NCI-H345 (cell line): ENCODE measurements at regions not wholly inside any gene's neighbourhood (a gene's known extent, or its start where the extent isn't known, plus 50 kb on each side); places are given as distances from the start of the nearest gene placed in this dataset.
"Not testable (repeated sequence)": the region's sequence is repeated elsewhere in the genome, so short reads cannot be mapped to it uniquely, and the experiment has no call there.

Experiments
- DNase-seq: peaks from one replicate; lab custom pipeline; 2025; lab: John Stamatoyannopoulos, UW

DNA sequence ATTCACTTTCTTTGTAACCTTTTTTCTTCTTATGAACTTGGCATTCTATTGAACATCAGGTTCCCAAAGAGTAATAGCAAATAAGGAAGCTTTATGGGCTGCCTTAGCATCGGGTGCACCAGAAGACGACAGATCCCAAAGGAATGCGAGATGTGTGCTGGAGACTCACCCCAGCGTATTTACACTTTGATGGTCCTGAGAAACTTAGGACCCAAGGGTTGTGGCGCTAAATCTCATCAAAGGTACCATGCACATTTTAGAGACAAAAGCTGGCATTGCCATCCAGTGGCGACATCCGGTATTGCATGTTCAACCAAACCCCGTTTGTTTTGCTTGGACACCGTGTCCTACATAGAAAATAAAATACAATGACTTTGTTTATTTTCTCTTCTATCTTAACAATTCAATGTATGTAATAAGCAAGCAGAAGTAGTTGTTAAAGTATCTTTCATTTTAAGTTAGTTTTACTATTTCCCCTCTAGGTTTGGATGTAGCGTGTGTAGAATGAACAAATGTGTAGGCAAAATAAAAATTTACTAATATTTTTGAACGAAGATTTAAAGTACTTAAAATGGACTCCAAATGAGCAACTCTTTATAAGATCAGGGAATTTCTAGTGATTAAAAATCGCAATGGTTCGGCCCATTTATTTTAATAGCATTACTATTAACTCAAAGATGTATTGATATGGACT, 1154.8 kb downstream of the GATA3 start:
- peak; percentile 24 for DNase-seq

DNA sequence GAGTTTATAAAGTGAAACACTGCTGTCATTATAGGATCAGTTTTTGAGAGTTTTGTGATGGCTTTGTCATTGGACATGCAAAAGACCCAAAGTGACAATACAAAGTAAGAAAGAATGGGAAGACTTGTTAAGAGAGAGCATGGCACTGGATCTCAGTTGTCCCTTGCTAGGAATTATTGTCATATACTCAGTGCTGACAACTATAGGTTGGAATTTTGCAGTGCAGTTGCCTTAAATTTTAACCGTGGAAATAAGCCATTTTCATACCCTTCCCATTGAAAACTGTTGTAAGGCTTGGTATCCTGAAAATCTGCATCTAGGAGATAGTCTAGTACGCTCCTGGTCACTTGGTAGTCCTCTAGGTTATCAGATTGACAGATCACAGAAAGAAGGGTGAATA, 1156.7 kb downstream of the GATA3 start:
- DNase-seq = no peak

DNA sequence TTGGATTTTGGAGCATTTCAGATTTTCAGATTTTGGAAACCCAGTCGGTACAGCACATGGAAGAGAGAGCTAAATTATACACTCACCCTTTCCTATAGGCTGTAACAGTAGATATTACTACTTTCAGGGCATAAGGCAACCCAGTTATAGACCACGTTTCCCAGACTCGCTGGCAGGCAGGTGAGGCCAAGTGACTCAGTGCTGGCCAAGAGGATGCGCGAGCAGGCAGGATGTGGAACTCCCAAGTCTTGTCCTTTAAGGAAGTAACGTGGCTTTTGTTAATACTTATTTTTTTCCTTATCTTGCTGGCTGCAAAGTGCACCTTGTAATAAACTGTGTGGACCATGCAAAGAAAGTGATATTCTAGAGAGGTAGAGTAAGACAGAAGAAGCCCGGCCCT, 1160.1 kb downstream of the GATA3 start:
- no peak for DNase-seq

DNA sequence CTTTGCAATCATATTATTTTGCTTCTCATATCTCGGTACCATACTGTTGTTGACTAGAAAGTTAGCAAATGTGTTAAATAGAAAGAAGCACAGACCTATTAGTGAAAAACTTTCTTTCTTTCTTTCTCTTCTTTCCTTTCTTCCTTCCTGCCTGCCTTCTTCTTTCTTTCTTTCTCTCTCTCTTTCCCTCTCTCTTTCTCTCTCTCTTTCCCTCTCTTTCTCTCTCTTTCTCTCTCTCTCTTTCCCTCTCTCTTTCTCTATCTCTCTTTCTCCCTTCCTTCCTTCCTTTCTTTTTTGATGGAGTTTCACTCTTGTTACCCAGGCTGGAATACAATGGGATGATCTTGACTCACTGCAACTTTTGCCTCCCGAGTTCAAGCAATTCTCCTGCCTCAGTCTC, 1160.6 kb downstream of the GATA3 start:
- no peak for DNase-seq

DNA sequence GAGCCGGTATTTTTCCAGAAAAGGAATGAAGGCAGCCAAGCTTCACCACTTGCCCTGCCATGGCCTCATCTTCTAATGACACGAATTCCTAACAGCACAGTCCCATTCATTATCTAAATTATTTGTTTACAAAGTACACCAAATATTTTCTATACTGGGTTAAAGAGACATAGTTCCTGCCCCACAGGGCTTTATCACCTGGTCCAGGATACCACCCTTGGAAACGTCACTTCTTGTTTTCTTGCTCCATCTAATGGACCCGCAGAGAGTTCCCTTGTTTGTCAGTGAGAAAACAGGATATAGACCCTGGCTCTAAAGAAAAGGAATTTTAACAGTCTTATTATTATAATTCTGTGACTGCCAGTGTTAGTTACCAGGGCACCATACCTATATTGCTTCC, 1165.4 kb downstream of the GATA3 start:
- DNase-seq = no peak

DNA sequence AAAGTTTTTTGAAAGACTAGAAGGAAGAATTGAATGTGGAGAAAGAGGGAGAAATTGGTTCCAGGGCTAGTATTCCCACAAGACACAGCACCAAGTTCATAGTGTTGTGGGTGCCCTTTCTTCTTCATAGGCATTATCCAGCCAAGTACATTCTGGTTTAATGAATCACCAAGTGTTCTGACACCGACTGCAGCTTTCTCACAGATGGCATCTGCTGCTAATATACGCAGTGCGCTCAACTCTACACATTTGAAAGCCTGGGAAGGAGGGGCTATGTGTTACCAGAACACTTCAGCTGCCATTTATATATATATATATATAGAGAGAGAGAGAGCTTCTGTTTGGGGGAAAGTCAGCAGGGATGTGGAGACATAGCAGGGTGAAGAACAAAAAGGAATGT, 1168.4 kb downstream of the GATA3 start:
- DNase-seq = no peak

DNA sequence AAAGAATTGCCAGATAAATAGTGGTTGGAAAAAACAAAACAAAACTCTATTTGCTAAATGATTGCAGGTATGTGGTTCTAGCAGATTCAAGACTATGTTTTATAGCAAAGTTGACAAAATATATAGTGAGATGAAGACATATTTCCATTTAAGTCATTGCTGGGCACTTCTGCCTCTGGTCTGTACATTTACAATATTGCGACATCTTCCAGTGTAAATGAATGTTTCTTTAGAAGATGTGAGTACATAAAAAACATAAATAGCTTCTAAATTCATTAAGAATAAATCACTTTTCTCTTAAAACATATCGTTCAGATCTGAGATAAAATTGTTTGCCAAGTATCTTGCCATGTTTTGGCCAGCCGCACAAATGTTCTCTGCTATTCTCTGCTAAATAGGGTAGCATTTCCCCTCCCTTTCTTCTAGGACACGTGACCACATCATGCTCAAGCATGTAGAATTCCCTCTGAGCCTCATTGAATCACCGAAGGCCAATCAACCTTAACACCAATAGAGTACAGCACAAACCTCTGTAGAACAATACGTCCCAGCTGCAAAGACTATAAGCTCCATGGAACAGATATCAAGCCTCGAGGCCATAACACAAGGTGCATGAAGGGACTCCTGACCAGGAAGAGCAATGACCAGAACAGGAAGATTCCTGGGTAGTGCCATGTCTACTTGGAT, 1173.3 kb downstream of the GATA3 start:
- DNase-seq = no peak

DNA sequence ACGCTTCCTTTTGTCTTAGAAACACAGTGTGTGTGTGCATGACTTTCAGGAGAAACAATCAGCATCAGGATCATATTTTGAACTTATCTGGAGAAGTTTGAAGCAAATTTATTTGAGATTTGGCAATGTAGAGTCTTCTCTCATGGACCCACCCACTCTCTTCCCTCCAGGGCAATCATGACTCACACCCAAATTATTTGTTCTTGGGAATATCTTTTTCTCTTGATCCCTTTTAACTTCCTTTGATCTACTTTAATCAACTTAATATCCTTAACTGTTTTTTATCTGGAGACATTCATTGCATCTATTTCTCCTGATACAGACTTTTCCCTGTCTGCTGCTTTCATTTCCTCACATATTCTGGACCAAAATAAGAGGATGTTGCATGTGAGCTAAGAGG, 1174.3 kb downstream of the GATA3 start:
- DNase-seq = no peak

DNA sequence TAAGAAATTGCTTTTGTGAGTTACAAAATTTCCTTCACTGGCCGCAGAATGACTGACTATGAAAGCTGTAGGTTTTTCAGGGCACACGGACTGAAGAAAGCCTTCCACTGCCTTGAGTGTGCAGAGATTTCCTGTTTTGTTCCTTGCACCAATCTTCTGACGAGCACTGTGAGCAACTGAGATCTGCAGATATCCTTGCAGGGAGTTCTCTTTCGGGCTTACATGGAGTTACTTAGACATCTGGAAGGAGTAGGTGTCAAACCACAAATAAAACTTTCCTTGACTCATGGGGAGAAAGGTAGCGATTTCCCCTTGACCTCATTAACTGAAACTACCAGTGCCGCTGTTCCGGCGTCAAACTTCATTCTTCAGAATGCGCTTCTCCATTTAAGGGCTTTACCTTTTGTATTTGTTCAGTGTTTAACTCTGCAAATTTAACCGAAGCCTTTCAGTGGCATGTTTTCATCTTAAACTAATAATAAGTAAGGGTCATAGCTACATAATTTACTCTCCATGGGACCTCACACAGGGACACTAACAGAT, 1175.3 kb downstream of the GATA3 start:
- no peak for DNase-seq

DNA sequence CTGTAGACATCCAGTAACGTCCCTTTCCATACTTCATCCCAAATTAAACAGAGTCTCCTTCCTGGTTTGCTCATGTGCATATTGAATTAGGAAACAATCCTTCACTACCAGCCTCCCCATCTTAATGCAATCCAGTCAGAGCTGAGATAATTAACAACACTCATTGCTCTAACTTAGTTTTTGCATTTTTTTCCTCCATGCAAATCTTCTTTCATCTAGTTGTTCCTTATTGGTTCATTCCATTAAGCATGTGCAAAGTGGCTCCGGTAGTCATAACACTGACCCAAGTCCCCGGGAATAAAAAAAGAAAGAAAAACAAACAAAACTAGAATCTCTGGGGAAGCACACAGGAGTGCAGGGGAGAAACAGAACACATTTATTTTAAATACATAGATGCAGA, 1176.1 kb downstream of the GATA3 start:
- no peak for DNase-seq

DNA sequence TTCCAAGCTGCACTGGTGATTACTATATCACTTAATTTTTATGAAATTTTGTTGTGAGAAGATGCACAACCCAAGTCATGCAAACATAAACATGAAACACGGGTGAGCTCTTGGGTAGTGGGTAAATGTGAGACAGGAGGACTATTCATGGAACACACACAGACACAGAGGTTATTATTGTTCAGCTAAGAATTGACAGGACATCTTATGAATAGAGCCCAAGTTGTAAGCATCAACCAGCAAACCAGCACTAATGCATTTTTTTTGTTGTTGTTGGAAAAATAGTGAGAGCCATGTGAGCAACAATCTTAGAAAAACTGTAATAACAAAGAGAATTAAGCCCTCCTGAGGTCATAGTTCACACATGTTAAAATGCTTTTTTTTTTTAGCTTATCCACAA, 1179.7 kb downstream of the GATA3 start:
- no peak for DNase-seq

DNA sequence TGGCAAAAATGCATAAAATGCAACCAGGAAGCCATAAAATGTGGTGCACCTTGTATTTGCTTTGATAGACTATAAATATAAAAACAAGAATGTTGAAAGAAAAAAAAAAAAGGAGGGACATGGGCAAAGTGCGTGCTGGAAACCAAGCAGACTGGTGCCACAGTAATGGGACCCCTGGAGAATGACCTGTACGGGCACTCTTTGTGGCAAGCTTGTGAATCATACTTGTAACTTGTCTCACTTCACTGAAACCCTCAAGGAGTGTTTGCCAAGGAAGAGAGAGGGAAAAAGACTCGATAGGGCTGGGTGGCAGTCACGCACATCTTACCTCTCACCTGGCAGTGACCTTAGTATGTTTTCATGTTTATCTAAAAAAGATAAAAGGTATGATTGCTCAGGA, 1183.6 kb downstream of the GATA3 start:
- no peak for DNase-seq

DNA sequence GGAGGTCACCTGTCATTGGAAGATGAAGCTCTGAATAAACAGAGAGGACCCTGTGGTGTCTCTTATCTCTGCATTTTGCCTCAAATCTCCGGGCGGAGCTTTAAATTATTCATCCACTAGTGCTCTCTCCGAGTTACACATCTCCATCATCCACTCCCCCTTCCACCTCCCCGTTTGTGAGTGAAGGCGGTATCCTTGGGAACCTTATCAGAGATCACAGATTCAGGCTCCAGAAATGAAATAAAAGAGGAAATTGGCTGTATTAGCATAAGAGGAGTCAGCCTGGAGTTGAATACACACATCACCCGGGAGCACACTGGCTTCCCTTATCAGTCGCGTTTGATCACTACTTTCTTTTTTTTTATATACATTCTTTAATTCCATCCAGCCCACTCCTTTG, 1184.8 kb downstream of the GATA3 start:
- no peak for DNase-seq

DNA sequence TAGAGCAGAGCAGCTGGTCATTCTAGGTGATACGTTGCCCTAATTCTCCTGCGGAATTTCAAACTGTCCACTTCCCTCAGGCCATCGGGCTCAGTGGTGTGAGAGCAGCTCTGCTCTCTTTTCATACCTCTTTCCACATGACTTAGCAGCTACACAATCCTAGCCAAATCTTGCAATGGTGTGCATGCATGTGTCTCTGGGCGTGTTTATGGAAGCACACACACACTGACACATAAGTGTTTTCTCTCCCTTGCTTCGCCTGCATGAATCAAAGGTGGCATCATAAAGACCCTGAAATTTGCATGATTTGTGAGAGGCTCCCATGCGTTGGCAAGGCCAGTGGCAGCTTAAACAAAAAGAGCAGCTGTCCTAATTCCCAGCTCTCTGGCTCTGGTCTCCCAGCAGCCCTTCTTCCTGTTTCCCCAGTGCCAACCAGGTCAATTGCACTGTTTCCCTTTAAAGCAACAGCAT, 1189.5 kb downstream of the GATA3 start:
- no peak for DNase-seq

DNA sequence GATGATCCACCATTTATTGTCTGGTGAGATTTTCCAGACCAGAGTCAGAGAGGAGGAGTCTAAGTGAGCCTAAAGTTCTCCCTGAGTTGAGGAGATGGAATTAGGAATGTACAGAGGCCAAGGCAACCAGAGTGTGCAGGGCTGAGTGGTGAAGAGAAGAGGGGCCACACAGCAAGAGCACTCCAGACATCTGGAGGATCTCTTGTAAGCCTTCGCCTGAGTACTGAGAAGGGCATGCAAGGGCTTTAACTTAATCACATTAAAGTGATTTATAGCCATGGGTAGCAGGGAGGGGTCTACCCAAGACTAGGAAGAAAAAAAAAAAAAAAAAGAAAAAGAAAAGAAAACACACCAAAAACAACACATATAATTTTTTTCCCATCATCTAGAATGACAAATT, 1190.4 kb downstream of the GATA3 start:
- DNase-seq = no peak

DNA sequence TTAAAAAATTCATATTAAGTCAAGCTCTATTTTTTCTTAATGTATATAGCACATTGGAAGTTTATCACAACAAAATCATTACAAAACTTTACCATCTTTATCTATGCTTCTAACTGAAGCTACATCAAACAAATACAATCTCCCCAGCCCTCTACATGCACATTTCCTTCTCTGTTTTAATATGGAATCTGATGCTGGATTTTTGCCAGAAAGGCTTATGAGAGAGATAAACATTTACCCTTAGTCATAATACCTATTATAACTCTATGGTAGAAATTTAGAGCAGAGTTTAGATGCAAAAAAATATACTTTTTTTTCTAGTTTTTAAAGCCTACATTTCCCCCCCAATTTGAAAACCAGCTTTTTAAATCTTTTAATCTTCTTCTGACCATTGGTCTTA, 1198.6 kb downstream of the GATA3 start:
- DNase-seq = no peak

DNA sequence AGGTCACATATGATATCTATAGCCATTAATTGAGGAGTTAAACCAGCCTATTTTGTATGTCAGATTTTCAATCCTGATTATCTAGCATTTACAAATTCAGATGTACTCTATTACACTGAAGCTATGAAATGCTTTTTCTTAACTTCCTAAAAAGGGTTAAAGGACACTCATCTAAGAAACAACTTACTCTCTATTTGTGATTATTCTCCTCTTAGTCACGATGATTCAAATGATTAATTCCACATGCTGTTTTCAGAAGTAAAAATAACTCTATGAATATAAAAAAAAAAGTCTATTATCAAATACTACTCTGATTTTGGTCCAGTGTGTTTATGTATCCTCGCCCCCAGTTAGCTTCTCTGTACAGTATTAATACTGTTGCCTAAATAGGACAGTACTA, 1199.9 kb downstream of the GATA3 start:
- DNase-seq = no peak

DNA sequence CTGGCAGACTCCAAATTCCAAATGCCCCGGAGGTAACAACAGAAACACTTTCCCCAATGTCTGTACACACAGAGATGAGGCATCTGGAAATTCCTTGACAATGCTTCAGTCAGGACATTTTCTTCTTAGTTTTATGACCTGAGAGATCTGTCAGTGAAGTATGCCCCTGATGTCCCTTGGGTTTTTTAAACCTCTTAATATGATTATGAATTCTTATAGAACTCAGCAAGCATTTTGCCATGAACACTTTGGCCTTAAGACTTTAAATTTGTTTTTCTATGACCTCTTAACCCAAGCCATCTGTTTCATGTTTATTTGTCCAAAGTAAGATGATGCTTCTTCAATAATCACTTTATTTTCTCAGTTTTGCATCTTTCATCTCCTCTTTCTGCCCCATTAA, 1206.2 kb downstream of the GATA3 start:
- no peak for DNase-seq

DNA sequence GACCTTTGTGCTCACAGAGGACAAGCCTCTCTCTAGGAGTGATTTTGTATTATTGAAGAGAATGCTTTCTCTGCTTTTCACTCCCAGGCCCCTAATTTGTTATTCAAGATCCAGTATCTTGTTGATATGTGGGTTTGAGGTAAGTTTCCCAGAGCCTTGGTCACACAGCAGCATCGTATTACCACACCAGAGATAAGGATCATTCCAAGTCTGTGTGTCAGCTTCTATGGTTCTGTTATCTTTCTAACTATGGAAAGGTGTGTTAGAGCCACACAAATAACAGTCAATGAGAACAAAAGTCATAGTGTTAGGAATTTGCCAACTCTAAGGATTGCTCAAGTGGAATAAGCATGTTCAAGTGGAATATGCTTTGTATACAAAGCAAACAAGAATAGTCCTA, 1208.3 kb downstream of the GATA3 start:
- no peak for DNase-seq

DNA sequence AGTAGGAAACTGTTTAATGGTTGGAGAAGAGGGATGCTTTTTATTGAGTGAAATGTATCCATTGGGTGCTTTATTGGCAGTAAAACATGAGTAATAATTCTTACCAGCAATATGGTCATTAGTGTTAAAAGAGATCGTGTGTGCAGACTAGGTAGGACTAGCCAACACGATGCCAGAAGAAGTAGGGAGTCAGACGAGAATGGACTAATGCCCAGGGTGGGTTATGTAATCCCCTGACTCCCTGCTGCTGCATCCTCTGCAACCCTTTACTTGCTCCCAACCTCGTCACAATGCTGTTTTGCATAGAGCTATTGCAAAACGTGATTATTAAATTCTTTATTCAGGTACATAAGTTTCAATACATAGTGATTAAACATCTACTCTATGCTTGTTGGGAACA, 1213.7 kb downstream of the GATA3 start:
- no peak for DNase-seq

DNA sequence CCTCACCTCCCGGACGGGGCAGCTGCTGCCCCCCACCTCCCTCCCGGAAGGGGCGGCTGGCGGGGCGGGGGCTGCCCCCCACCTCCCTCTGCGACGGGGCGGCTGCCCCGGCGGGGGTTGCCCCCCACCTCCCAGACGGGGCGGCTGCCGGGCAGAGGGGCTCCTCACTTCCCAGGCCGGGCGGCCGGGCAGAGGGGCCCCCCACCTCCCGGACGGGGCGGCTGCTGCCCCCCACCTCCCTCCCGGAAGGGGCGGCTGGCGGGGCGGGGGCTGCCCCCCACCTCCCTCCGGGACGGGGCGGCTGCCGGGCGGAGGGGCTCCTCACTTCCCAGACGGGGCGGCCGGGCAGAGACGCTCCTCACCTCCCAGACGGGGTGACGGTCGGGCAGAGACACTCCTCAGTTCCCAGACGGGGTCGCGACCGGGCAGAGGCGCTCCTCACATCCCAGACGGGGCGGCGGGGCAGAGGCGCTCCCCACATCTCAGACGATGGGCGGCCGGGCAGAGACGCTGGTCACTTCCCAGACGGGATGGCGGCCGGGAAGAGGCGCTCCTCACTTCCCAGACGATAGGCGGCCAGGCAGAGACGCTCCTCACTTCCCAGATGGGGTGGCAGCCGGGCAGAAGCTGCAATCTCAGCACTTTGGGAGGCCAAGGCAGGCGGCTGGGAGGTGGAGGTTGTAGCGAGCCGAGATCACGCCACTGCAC, 1218.8 kb downstream of the GATA3 start:
- not testable (repeated sequence) for DNase-seq

DNA sequence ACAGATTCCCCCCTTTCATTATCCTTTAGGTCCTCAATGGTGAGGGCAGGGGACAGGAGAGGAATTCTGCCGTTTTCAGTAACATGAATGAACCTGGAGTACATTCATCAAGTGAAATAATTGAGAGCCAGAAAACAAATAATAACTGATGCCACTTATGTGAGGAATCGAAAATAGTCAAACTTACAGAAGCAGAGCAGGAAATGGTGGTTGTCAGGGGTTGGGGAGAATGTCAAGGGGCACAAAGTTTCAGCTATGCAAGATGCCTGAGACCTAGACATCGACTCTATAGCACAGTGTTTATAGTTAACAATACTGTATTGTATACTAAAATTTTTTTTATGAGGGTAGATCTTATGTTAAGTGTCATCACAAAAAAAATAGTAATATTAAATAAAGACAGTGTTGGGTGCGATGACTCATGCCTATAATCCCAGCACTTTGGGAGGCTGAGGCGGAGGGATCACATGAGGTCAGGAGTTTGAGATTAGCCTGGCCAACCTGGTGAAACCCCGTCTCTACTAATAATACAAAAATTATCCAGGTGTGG, 1219.8 kb downstream of the GATA3 start:
- DNase-seq = no peak

DNA sequence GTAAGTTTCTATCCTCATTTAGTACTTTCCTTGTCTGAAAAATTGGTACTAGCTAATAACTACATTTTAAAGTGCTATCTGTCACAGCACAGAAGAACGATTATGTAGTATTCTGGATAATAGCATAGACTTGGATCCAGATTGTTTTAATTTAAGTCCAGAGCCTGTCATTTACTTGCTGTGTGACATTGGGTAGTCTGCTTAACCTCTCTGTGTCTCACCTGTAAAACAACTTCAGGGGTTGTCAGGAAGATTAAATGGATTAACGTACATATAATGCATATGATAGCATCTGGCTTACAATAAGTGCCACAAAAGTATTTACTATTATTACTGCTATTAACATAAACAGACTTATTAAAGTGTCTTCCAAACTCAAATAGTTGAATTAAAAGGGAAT, 1221.4 kb downstream of the GATA3 start:
- no peak for DNase-seq
